HCT116 (cell line): ENCODE measurements at regions not wholly inside any gene's neighbourhood (a gene's known extent, or its start where the extent isn't known, plus 50 kb on each side); places are given as distances from the start of the nearest gene placed in this dataset.

Experiments
- ATAC-seq: fragments of 200-7000 bp; cut with Tn5 transposase; 2 replicates; pipeline ENCODE4 v1.9.1; 2020; ENCODE audit warnings: mild to moderate bottlenecking, moderate library complexity
- BruUV-seq: library from RNA; stranded (reverse); fragments of 400-500 nt; replicated peaks from 2 replicates; lab custom pipeline; 2021; lab: Mats Ljungman, UMichigan
- CTCF ChIA-PET: fragments of 300-600 bp; sonication (Branson Sonifier 250); formaldehyde crosslinking; loops from one replicate; lab custom pipeline; 2021; ENCODE audit warnings: antibody characterized with exemption; lab: Charles Lee
- POLR2A ChIA-PET: fragments of 300-600, 350-600 bp; sonication (Branson Sonifier 250); formaldehyde crosslinking; loops from one replicate; lab custom pipeline; 2021; ENCODE audit warnings: antibody characterized with exemption; lab: Charles Lee
- RAD21 ChIA-PET, 2 experiments: fragments of 300-600 bp; sonication (Branson Sonifier 250); formaldehyde crosslinking; loops; one replicate each; lab custom pipeline; 2023; ENCODE audit warnings: low total read pairs in 2 of 2; ENCODE audit not compliant: uncharacterized antibody in 2 of 2, unreplicated experiment in 2 of 2, low non-redundant PET in 1 of 2; lab: Charles Lee
- DNase-seq: peaks from one replicate; pipeline ENCODE4 v3.0.0-alpha.2; 2010; ENCODE audit warnings: low read depth, low spot score
- H2AFZ ChIP-seq: fragments of 200-600 bp; shearing (Covaris generic), sonication (generic); 2 replicates; pipeline ENCODE4 v1.6.1; 2017; ENCODE audit warnings: low read depth, mixed run types, mixed read lengths, antibody characterized with exemption, low read length; ENCODE audit not compliant: poor library complexity, severe bottlenecking
- H3K27ac ChIP-seq: 2 replicates; pipeline ENCODE4 v1.5.1; 2012; ENCODE audit warnings: low read depth, low read length
- H3K27me3 ChIP-seq: fragments of 200-600 bp; sonication (generic); 2 replicates; pipeline ENCODE4 v1.6.1; 2016; ENCODE audit warnings: mixed run types, low read length, mixed read lengths; ENCODE audit not compliant: insufficient read depth
- H3K36me3 ChIP-seq, 2 experiments: fragments of 200-500 bp in 1 of 2; fragments of 200-600 bp in 1 of 2; sonication (Bioruptor generic) in 1 of 2; sonication (generic) in 1 of 2; 2 replicates each; pipeline versions ENCODE4 v1.5.1 to v1.6.1; 2014 to 2016; ENCODE audit warnings: low read length in 2 of 2, inconsistent platforms in 1 of 2, mixed read lengths in 1 of 2, mixed run types in 1 of 2; ENCODE audit not compliant: insufficient read depth in 2 of 2, control insufficient read depth in 1 of 2
- H3K4me1 ChIP-seq, 2 experiments: fragments of 200-600 bp in 1 of 2; sonication (generic) in 1 of 2; 2 replicates each; pipeline versions ENCODE4 v1.5.1 to v1.6.1; 2012 to 2017; ENCODE audit warnings: low read length in 2 of 2, inconsistent platforms in 1 of 2, mild to moderate bottlenecking in 1 of 2, mixed read lengths in 1 of 2, mixed run types in 1 of 2, moderate library complexity in 1 of 2; ENCODE audit not compliant: insufficient read depth in 2 of 2, control insufficient read depth in 1 of 2
- H3K4me2 ChIP-seq: fragments of 200-600 bp; sonication (generic); 2 replicates; pipeline ENCODE4 v1.6.1; 2017; ENCODE audit warnings: mixed run types, low read length, mixed read lengths
- H3K4me3 ChIP-seq, 2 experiments: fragments of 200-600 bp in 1 of 2; sonication (generic) in 1 of 2; replicated peaks in 1 of 2; 2 replicates each; pipeline ENCODE4 v1.5.1; 2011 to 2016; ENCODE audit warnings: low read length in 2 of 2, control low read depth in 1 of 2, low read depth in 1 of 2, mild to moderate bottlenecking in 1 of 2, mixed read lengths in 1 of 2, mixed run types in 1 of 2
- H3K79me2 ChIP-seq: fragments of 200-600 bp; sonication (generic); 2 replicates; pipeline ENCODE4 v1.6.1; 2017; ENCODE audit warnings: mild to moderate bottlenecking, mixed run types, low read length, moderate library complexity, mixed read lengths; ENCODE audit not compliant: insufficient read depth
- H3K9ac ChIP-seq: fragments of 200-600 bp; sonication (generic); 2 replicates; pipeline ENCODE4 v1.6.1; 2016; ENCODE audit warnings: low read length, mixed read lengths
- H3K9me2 ChIP-seq: fragments of 200-600 bp; sonication (generic), shearing (Covaris generic); 2 replicates; pipeline ENCODE4 v1.6.1; 2017; ENCODE audit warnings: mixed run types, mild to moderate bottlenecking, moderate library complexity; ENCODE audit not compliant: insufficient read depth
- H3K9me3 ChIP-seq, 2 experiments: fragments of 200-500 bp in 1 of 2; fragments of 200-600 bp in 1 of 2; sonication (Bioruptor generic) in 1 of 2; sonication (generic) in 1 of 2; 2 replicates each; pipeline ENCODE4 v1.6.1; 2014 to 2017; ENCODE audit warnings: low read length in 2 of 2, mixed read lengths in 2 of 2, inconsistent platforms in 1 of 2, low read depth in 1 of 2, mild to moderate bottlenecking in 1 of 2, mixed run types in 1 of 2, moderate library complexity in 1 of 2; ENCODE audit not compliant: control insufficient read depth in 1 of 2, insufficient read depth in 1 of 2
- H4K20me1 ChIP-seq: fragments of 200-600 bp; sonication (generic), shearing (Covaris generic); 2 replicates; pipeline ENCODE4 v1.6.1; 2017; ENCODE audit warnings: mixed run types, mild to moderate bottlenecking, moderate library complexity; ENCODE audit not compliant: insufficient read depth
- ATF3 ChIP-seq: IDR thresholded peaks from 2 replicates; pipeline ENCODE4 v1.6.1; 2012
- CEBPB ChIP-seq: IDR thresholded peaks from 2 replicates; pipeline ENCODE4 v1.6.1; 2012; ENCODE audit warnings: low read depth
- EZH2 ChIP-seq: fragments of 200-600 bp; sonication (generic); IDR thresholded peaks from 2 replicates; pipeline ENCODE4 v1.6.1; 2017; ENCODE audit warnings: antibody characterized with exemption, mixed run types
- EZH2phosphoT487 ChIP-seq: fragments of 200-600 bp; IDR thresholded peaks from 2 replicates; pipeline ENCODE4 v1.6.1; 2018; ENCODE audit warnings: antibody characterized with exemption, borderline replicate concordance
- POLR2A ChIP-seq: IDR thresholded peaks from 2 replicates; pipeline ENCODE4 v1.7.0; 2011; ENCODE audit warnings: borderline replicate concordance; ENCODE audit not compliant: insufficient read depth, insufficient read length; ENCODE audit errors: extremely low read depth
- REST ChIP-seq: IDR thresholded peaks from 2 replicates; pipeline ENCODE4 v1.6.1; 2012; ENCODE audit warnings: low read depth
- SIN3A ChIP-seq: IDR thresholded peaks from 2 replicates; pipeline ENCODE4 v1.6.1; 2012; ENCODE audit warnings: low read depth
- SRF ChIP-seq: IDR thresholded peaks from 2 replicates; pipeline ENCODE4 v1.6.1; 2012; ENCODE audit warnings: low read depth
- TCF7L2 ChIP-seq: IDR thresholded peaks from 2 replicates; pipeline ENCODE4 v1.7.0; 2011; ENCODE audit warnings: borderline replicate concordance, inconsistent platforms; ENCODE audit not compliant: insufficient read depth, insufficient read length; ENCODE audit errors: extremely low read depth
- YY1 ChIP-seq: IDR thresholded peaks from 2 replicates; pipeline ENCODE4 v1.6.1; 2011; ENCODE audit warnings: low read length, low read depth, moderate library complexity, mild to moderate bottlenecking; ENCODE audit not compliant: insufficient replicate concordance; ENCODE audit errors: extremely low read depth
- ZBTB33 ChIP-seq: IDR thresholded peaks from 2 replicates; pipeline ENCODE4 v1.6.1; 2011; ENCODE audit warnings: mild to moderate bottlenecking, low read length, moderate library complexity; ENCODE audit not compliant: insufficient replicate concordance; ENCODE audit errors: extremely low read depth
- ZFX ChIP-seq: fragments of 450-650 bp; IDR thresholded peaks from 2 replicates; pipeline ENCODE4 v1.6.1; 2017
- ZNF274 ChIP-seq: fragments of 200-500 bp; sonication (Bioruptor generic); IDR thresholded peaks from 2 replicates; pipeline ENCODE4 v1.6.1; 2014; ENCODE audit warnings: mild to moderate bottlenecking, low read depth, low read length, inconsistent platforms
- intact Hi-C: fragments of 100-400 bp; cut with micrococcal nuclease; formaldehyde crosslinking; loops from 2 replicates; pipeline ENCODE4 v1.10.0; 2022

- TF ChIP-seq REST, result no peak
Observed at GRCh38 chr6:26156850-26157250, 69.6 kb downstream of the HFE start (continued).

GRCh38 chr6:26157251-26158075 is 70.2 kb downstream of the HFE start:
- H3K9me3 ChIP-seq, result no peaks in the 10 kb centered on the region
- H3K27ac ChIP-seq, result peak overlapping the region; percentile 88
- H3K27me3 ChIP-seq, result no peaks in the 10 kb centered on the region
- H3K4me1 ChIP-seq, result peaks cover 24 to 67% of the 10 kb centered on the region in 2 experiments
- peak overlapping the region; percentile 98 for H3K9ac ChIP-seq
- TSS peak; percentile 99 for BruUV-seq
- CTCF ChIA-PET, result no interaction called here
- ATAC-seq (peak; percentile 71), DNase-seq (peak; percentile 99)
- H3K36me3 ChIP-seq, result no peaks in the 10 kb centered on the region
- H3K4me2 ChIP-seq, result peak overlapping the region; percentile 91
- H3K4me3 ChIP-seq, result peak overlapping the region; percentile 69 to 75
- no peaks in the 10 kb centered on the region for H4K20me1 ChIP-seq
- H3K9me2 ChIP-seq, result no peaks in the 10 kb centered on the region
- peaks cover 4% of the 10 kb centered on the region; the same call in 1 of the 2 replicates for H3K79me2 ChIP-seq
- RAD21 ChIA-PET, result interaction anchor here (1.7 to 1.8 kb wide), 2 partner anchors 33 kb away, joined by 5 to 8 read pairs; a partner anchor contains a TSS
- intact Hi-C loops, result loop anchor here (1.0 to 2.0 kb wide), 6 partner anchors 32 to 989 kb away; a partner anchor contains a TSS
- POLR2A ChIA-PET, result interaction anchor here (0.7 to 8.4 kb wide), 37 partner anchors 10 to 1736 kb away, joined by 3 to 571 read pairs (median 9); partner anchors contain the start of gene HFE
- no peak overlapping the region for H2AFZ ChIP-seq
- TF ChIP-seq ZNF274 (no peak), ATF3 (peak; percentile 41; the same call in 1 of the 2 replicates), POLR2A (peak; percentile 99), CEBPB (peak; percentile 84), SIN3A (peak; percentile 98), SRF (peak; percentile 65), ZFX (no peak), TCF7L2 (peak; percentile 0), YY1 (no peak), REST (no peak), ZBTB33 (peak; percentile 52), EZH2 (no peak), EZH2phosphoT487 (no peak)
